Gastroesophageal sphincter (tissue), 4 donors: ENCODE measurements at regions not wholly inside any gene's neighbourhood (a gene's known extent, or its start where the extent isn't known, plus 50 kb on each side); places are given as distances from the start of the nearest gene placed in this dataset.

Source experiments
- ATAC-seq: fragments of 150-250 bp; one replicate; pipeline ENCODE4 v1.9.1; 2016; ENCODE audit warnings: mild to moderate bottlenecking, moderate library complexity
- H3K27ac ChIP-seq, 4 donors: fragments of 200-600 bp; sonication (generic) in 3 of 4; 1 replicate in 3 of 4; 2 replicates in 1 of 4; pipeline ENCODE4 v1.5.1; 2016 to 2019
- H3K27me3 ChIP-seq: fragments of 200-600 bp; sonication (generic); one replicate; pipeline ENCODE4 v1.5.1; 2019
- H3K36me3 ChIP-seq, 2 donors: fragments of 200-600 bp; sonication (generic); one replicate each; pipeline ENCODE4 v1.5.1; 2019; ENCODE audit warnings: control low read depth in 1 of 2
- H3K4me1 ChIP-seq, 3 donors: fragments of 200-600 bp; sonication (generic); 1 replicate in 2 of 3; 2 replicates in 1 of 3; pipeline ENCODE4 v1.5.1; 2016 to 2019; ENCODE audit warnings: control low read depth in 2 of 3
- H3K4me3 ChIP-seq, 2 donors: fragments of 200-600 bp; sonication (generic); one replicate each; pipeline ENCODE4 v1.5.1; 2019; ENCODE audit warnings: mild to moderate bottlenecking in 1 of 2, moderate library complexity in 1 of 2
- H3K9me3 ChIP-seq, 3 donors: fragments of 200-600 bp; sonication (generic); one replicate each; pipeline ENCODE4 v1.5.1; 2017 to 2019; ENCODE audit warnings: control low read depth in 2 of 3
- EP300 ChIP-seq: sonication (generic); formaldehyde crosslinking; IDR thresholded peaks from one replicate; pipeline ENCODE4 v1.6.1; 2017; ENCODE audit warnings: antibody characterized with exemption, mild to moderate bottlenecking
- POLR2A ChIP-seq, 2 donors: fragments of 450-650 bp; IDR thresholded peaks; one replicate each; pipeline ENCODE4 v1.6.1; 2017; ENCODE audit warnings: antibody characterized with exemption in 2 of 2, mild to moderate bottlenecking in 2 of 2, moderate library complexity in 1 of 2
- POLR2AphosphoS5 ChIP-seq: sonication (generic); formaldehyde crosslinking; IDR thresholded peaks from one replicate; pipeline ENCODE4 v1.6.1; 2017; ENCODE audit warnings: antibody characterized with exemption
- WGBS, 2 donors: methylation state at CpG; one replicate each; pipeline ENCODE4 v1.1.5; 2018; ENCODE audit warnings: low coverage in 1 of 2; 5-methylcytosine and 5-hydroxymethylcytosine counted together
- small RNA-seq, 4 donors: library from RNA; depleted of rRNA; stranded (forward); fragments of <200 nt; gene quantifications; one replicate each; pipeline ENCODE3, GENCODE V24; 2016
- TF ChIP-seq, protein P1 (sequence below), 4 experiments: fragments of 200-600 bp in 2 of 4; fragments of 450-650 bp in 2 of 4; sonication (generic) in 1 of 4; IDR thresholded peaks; one replicate each; pipeline ENCODE4 v1.5.1; 2017 to 2019; ENCODE audit warnings: antibody characterized with exemption in 4 of 4, mild to moderate bottlenecking in 2 of 4, moderate library complexity in 2 of 4

DNA sequence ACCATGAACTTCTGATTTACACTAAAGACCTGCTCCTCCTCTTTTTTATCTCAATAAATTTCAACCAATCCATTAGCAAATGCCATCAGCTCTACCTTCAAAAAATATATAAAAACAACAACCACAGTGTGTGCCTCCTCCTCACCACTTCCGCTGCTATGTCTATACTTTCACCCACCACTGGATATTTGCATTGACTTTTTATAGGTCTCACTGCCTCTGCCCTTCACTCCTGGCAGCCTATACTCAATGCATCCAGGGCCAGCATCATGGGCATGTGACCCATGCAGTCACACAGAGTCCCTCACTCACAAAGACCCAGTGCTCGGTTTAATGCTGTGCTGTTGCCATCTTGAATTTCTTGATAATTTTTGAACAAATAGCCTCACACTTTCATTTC lies 53.5 kb upstream of the CCDC54 start:
- TF ChIP-seq POLR2A (IDR thresholded peaks at IDR 0.05), result no peak
- TF ChIP-seq EP300, result no peak
- TF ChIP-seq POLR2AphosphoS5, result no peak
- TF ChIP-seq, protein P1, sequence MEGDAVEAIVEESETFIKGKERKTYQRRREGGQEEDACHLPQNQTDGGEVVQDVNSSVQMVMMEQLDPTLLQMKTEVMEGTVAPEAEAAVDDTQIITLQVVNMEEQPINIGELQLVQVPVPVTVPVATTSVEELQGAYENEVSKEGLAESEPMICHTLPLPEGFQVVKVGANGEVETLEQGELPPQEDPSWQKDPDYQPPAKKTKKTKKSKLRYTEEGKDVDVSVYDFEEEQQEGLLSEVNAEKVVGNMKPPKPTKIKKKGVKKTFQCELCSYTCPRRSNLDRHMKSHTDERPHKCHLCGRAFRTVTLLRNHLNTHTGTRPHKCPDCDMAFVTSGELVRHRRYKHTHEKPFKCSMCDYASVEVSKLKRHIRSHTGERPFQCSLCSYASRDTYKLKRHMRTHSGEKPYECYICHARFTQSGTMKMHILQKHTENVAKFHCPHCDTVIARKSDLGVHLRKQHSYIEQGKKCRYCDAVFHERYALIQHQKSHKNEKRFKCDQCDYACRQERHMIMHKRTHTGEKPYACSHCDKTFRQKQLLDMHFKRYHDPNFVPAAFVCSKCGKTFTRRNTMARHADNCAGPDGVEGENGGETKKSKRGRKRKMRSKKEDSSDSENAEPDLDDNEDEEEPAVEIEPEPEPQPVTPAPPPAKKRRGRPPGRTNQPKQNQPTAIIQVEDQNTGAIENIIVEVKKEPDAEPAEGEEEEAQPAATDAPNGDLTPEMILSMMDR (IDR thresholded peaks at IDR 0.05), result no peak
- H3K36me3 ChIP-seq, result no peaks in the 10 kb centered on the region
- H3K27me3 ChIP-seq, result no peaks in the 10 kb centered on the region
- H3K9me3 ChIP-seq, result no peaks in the 10 kb centered on the region
- no peak for ATAC-seq
- 80 to 88% methylated on average over 1 to 2 of the region's 2 CpGs for WGBS, 2 donors
- no peak overlapping the region for H3K4me3 ChIP-seq
- no peak overlapping the region for H3K27ac ChIP-seq
- H3K4me1 ChIP-seq, result no peaks in the 10 kb centered on the region

DNA sequence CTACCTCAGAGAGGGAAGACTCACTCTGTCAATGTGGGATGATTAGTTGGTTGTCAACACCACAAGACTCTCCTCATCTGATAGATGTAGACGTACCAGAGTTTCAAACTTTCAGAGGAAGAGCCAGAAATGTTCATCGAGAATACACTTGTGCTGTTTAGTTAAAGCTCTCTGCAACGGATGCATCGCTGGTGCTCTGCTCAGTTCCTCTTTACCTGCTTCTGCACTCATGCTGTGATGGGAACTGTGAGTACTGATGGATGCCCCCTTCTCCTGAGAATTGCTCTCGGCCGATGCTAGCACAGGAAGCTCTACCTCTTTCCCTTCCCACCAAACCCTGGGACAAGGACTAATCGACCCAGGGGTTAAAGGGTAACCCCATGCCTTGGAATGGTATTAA lies 51.8 kb upstream of the CCDC54 start:
- 34 to 61% methylated on average over 3 to 5 of the region's 7 CpGs for WGBS, 2 donors
- H3K4me3 ChIP-seq, result no peak overlapping the region
- H3K36me3 ChIP-seq, result no peaks in the 10 kb centered on the region
- TF ChIP-seq, protein P1 (IDR thresholded peaks at IDR 0.05), result no peak
- TF ChIP-seq POLR2AphosphoS5, result no peak
- TF ChIP-seq POLR2A (IDR thresholded peaks at IDR 0.05), result no peak
- TF ChIP-seq EP300, result no peak
- H3K9me3 ChIP-seq, result no peaks in the 10 kb centered on the region
- no peak overlapping the region for H3K27ac ChIP-seq
- H3K27me3 ChIP-seq, result no peaks in the 10 kb centered on the region
- ATAC-seq, result no peak
- H3K4me1 ChIP-seq, result no peaks in the 10 kb centered on the region

Small RNAs in the stretch of these regions (small RNA-seq; reads per million reads assigned to genes)
- gene MTCO1P35, result 0 reads per million in 4 donors
- gene MTND6P6, result 0 reads per million in 4 donors
- gene RF00019, result 0 reads per million in 4 donors
- 0 reads per million in 4 donors for gene RNU6-1308P
